ENCODE measurements at regions not wholly inside any gene's neighbourhood (a gene's known extent, or its start where the extent isn't known, plus 50 kb on each side); places are given as distances from the start of the nearest gene placed in this dataset.

DNA sequence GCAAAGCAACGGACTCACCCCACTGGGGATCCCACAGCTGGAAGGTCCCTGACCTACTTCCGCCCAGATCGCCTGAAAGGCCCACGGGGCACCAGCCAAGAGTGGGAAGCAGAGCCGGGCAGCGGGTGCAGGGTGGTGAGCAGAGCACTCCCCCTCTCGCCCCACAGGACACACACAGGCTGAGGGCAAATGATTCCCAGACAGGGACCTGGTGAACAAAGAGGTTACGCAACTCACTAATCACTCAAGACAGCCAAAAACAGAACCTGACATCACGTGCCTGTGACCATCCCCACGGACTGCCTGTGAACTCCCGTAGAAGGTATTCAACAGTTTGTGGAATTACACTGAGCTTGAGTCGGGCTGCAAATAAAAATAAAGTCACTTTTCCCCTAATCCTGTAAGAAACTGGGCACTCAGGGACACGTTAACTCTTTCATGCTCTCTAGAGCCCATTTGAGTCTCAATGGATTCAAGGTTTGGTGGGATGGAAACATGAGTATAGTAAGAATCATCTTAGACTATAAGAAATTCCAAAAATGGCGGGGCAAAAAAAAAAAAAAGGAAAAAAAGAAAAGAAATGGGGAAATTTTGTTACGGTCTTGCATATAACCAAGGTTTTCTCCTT lies 396.1 kb downstream of the SOX9 start:
- TF ChIP-seq, protein P1, sequence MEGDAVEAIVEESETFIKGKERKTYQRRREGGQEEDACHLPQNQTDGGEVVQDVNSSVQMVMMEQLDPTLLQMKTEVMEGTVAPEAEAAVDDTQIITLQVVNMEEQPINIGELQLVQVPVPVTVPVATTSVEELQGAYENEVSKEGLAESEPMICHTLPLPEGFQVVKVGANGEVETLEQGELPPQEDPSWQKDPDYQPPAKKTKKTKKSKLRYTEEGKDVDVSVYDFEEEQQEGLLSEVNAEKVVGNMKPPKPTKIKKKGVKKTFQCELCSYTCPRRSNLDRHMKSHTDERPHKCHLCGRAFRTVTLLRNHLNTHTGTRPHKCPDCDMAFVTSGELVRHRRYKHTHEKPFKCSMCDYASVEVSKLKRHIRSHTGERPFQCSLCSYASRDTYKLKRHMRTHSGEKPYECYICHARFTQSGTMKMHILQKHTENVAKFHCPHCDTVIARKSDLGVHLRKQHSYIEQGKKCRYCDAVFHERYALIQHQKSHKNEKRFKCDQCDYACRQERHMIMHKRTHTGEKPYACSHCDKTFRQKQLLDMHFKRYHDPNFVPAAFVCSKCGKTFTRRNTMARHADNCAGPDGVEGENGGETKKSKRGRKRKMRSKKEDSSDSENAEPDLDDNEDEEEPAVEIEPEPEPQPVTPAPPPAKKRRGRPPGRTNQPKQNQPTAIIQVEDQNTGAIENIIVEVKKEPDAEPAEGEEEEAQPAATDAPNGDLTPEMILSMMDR (IDR thresholded peaks at IDR 0.05) = no peak
- no peak for TF ChIP-seq EP300 (IDR thresholded peaks at IDR 0.05)

Data from ovary (tissue), 3 donors.